Liver (tissue), 3 donors: ENCODE measurements at regions not wholly inside any gene's neighbourhood (a gene's known extent, or its start where the extent isn't known, plus 50 kb on each side); places are given as distances from the start of the nearest gene placed in this dataset.

Experiments
- CTCF ChIP-seq: fragments of 150-350 bp; IDR thresholded peaks from 2 replicates; pipeline ENCODE4 v1.5.1; 2017; ENCODE audit warnings: improper control_type of control experiment, low read depth, low read length; ENCODE audit not compliant: missing input control
- MAX ChIP-seq: IDR thresholded peaks from 2 replicates; pipeline ENCODE4 v1.6.1; 2016; ENCODE audit warnings: antibody characterized with exemption
- NR2F2 ChIP-seq: IDR thresholded peaks from 2 replicates; pipeline ENCODE4 v1.6.1; 2016; ENCODE audit warnings: antibody characterized with exemption
- RAD21 ChIP-seq, 2 donors: IDR thresholded peaks; 2 replicates each; pipeline ENCODE4 v1.6.1; 2016; ENCODE audit warnings: antibody characterized with exemption in 2 of 2, mild to moderate bottlenecking in 2 of 2
- SP1 ChIP-seq: IDR thresholded peaks from 2 replicates; pipeline ENCODE4 v1.6.1; 2018; ENCODE audit warnings: antibody characterized with exemption, mild to moderate bottlenecking
- TAF1 ChIP-seq: conservative IDR thresholded peaks from 2 replicates; pipeline ENCODE4 v1.6.1; 2016; ENCODE audit warnings: antibody characterized with exemption, mild to moderate bottlenecking
- donor health status: healthy.
- donor health status: healthy.

- no peak for TF ChIP-seq SP1
- no peak for TF ChIP-seq RAD21 (IDR thresholded peaks at IDR 0.05)
- TF ChIP-seq NR2F2, result no peak
- TF ChIP-seq MAX, result no peak
- TF ChIP-seq CTCF, result no peak
- TF ChIP-seq TAF1, result no peak
Measured at GRCh38 chr4:81756042-81756441, 284.3 kb upstream of the RASGEF1B start.
